ENCODE measurements at regions not wholly inside any gene's neighbourhood (a gene's known extent, or its start where the extent isn't known, plus 50 kb on each side); places are given as distances from the start of the nearest gene placed in this dataset.

DNA sequence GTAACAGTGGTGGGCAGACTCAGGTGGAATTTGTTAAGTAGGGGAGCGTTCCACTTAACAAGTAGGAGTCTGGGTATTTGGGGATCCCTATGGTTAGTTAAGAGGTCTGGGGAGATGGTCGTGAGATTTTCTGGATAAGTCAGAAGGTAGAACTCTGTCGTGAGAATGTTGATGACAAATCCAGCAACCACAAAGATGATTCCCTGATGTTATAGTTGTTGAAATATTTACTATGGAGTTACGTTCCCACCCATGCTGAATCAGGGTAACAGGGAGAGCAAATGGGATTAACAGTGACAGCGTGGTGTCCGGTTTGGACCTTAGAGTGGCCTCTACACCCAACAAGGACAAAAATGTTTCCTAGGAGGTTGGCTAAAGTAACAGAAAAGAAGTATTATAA, 110.8 kb downstream of the MFSD1 start:
- Histone ChIP-seq H3K27ac (no peak overlapping the region), H3K4me3 (no peak overlapping the region)
- TF ChIP-seq, protein P1, sequence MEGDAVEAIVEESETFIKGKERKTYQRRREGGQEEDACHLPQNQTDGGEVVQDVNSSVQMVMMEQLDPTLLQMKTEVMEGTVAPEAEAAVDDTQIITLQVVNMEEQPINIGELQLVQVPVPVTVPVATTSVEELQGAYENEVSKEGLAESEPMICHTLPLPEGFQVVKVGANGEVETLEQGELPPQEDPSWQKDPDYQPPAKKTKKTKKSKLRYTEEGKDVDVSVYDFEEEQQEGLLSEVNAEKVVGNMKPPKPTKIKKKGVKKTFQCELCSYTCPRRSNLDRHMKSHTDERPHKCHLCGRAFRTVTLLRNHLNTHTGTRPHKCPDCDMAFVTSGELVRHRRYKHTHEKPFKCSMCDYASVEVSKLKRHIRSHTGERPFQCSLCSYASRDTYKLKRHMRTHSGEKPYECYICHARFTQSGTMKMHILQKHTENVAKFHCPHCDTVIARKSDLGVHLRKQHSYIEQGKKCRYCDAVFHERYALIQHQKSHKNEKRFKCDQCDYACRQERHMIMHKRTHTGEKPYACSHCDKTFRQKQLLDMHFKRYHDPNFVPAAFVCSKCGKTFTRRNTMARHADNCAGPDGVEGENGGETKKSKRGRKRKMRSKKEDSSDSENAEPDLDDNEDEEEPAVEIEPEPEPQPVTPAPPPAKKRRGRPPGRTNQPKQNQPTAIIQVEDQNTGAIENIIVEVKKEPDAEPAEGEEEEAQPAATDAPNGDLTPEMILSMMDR (IDR thresholded peaks at IDR 0.05), result no peak
- no peak for DNase-seq (ENCODE audit: low spot score)

GRCh38 chr3:158916111-158916510, 114.3 kb downstream of the MFSD1 start:
- TF ChIP-seq, protein P1 (IDR thresholded peaks at IDR 0.05), result no peak
- no peak overlapping the region for H3K27ac ChIP-seq
- no peak overlapping the region for H3K4me3 ChIP-seq
- no peak for DNase-seq (ENCODE audit: low spot score)

GRCh38 chr3:158918008-158918407, 116.2 kb downstream of the MFSD1 start:
- H3K27ac ChIP-seq, result no peak overlapping the region
- no peak for DNase-seq (ENCODE audit: low spot score)
- no peak overlapping the region for H3K4me3 ChIP-seq
- TF ChIP-seq, protein P1 (IDR thresholded peaks at IDR 0.05), result no peak

DNA sequence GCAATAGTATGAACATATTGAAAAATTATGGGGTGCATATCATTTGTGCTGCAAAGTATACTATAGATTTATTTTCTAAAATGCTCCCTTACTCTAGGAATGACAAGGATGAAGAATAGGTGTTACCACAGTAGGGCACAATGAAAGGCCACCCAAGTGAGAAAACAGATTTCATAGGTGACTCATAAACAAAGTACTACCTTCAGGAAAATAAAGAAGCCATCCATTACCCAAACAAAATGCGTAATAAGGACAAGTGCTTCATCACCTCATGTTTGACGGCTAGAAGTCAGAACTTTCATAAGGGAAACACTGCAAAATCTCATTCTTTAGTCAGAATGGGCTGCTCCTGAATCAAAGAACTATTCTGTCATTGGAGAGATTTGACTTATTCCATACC, 116.6 kb downstream of the MFSD1 start:
- H3K4me3 ChIP-seq, result no peak overlapping the region
- TF ChIP-seq, protein P1 (IDR thresholded peaks at IDR 0.05), result no peak
- DNase-seq (ENCODE audit: low spot score), result no peak
- H3K27ac ChIP-seq, result no peak overlapping the region

- TF ChIP-seq, protein P1 (IDR thresholded peaks at IDR 0.05), result no peak
Measured at GRCh38 chr3:158920371-158920770, 118.5 kb downstream of the MFSD1 start.

GRCh38 chr3:158925021-158925420, 123.2 kb downstream of the MFSD1 start:
- no peak overlapping the region for H3K4me3 ChIP-seq
- no peak overlapping the region for H3K27ac ChIP-seq
- TF ChIP-seq, protein P1 (IDR thresholded peaks at IDR 0.05), result no peak
- DNase-seq (ENCODE audit: low spot score), result no peak

More at GRCh38 chr3:158920371-158920770, 118.5 kb downstream of the MFSD1 start:
- DNase-seq (ENCODE audit: low spot score), result no peak
- Histone ChIP-seq H3K4me3 (no peak overlapping the region), H3K27ac (no peak overlapping the region)

DNA sequence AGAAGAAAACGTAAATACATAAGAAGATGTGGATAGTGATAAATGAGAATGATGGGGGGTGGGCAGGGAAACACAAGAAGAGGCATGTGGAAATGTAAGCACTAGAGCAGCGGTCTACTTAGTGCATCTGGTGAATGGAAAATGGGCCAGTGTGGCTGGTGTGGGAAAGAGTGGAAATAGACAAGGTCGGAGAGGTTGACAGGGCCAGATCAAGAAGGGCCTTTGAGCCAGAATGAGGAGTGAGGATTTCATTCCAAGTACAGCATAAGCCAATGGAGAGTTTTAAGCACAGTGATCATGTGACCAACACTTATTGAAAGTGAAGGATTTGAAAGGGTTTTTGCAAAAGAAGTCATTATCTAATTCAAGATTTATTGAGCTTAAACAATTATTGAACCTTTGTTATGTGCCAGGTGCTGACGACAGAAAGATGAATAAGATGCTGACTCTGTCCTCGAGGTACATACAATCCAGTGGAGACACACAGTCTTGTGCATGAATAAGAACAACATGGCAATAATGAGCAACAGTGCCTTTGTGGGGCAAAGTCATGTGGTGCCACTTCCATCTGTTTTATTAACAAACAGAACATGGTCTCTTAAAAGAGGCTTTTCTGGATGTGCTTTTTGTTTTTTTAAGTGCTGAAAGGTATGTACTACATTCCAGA, 124.1 kb downstream of the MFSD1 start:
- TF ChIP-seq, protein P1 (IDR thresholded peaks at IDR 0.05), result no peak
- no peak overlapping the region for H3K4me3 ChIP-seq
- no peak for DNase-seq (ENCODE audit: low spot score)

More for the DNA sequence above, 124.1 kb downstream of the MFSD1 start:
- no peak overlapping the region for H3K27ac ChIP-seq

All from coronary artery (tissue), 2 donors.